ENCODE measurements at regions not wholly inside any gene's neighbourhood (a gene's known extent, or its start where the extent isn't known, plus 50 kb on each side); places are given as distances from the start of the nearest gene placed in this dataset.

GRCh38 chr2:35292199-35292598 lies 1063.4 kb upstream of the CRIM1 start:
- intact Hi-C loops (cut with micrococcal nuclease; ENCODE audit: unreplicated experiment): no loop called here
- H2AFZ ChIP-seq: no peak overlapping the region

GRCh38 chr2:35281702-35282101 lies 1073.9 kb upstream of the CRIM1 start:
- intact Hi-C loops (cut with micrococcal nuclease; ENCODE audit: unreplicated experiment): no loop called here
- no peaks in the 10 kb centered on the region for H3K9me2 ChIP-seq (ENCODE audit: insufficient read depth)
- no TSS peak for BruUV-seq (replicated peaks)

More at GRCh38 chr2:35292199-35292598, 1063.4 kb upstream of the CRIM1 start:
- H3K4me2 ChIP-seq: no peak overlapping the region
- H3K4me3 ChIP-seq: no peak overlapping the region
- H3K4me1 ChIP-seq (replicated peaks; ENCODE audit: insufficient read depth): no peaks in the 10 kb centered on the region
- H3K9me3 ChIP-seq (ENCODE audit: insufficient read depth, low read depth): no peaks in the 10 kb centered on the region
- CTCF ChIA-PET: no interaction called here
- no peaks in the 10 kb centered on the region for H3K79me2 ChIP-seq (ENCODE audit: low read depth)
- no peak for DNase-seq
- H3K27ac ChIP-seq: no peak overlapping the region
- no peaks in the 10 kb centered on the region for H3K36me3 ChIP-seq (ENCODE audit: low read depth)
- H3K27me3 ChIP-seq (ENCODE audit: insufficient read depth, low read depth): no peaks in the 10 kb centered on the region
- no TSS peak for BruUV-seq (replicated peaks)
- TF ChIP-seq CTCF (conservative IDR thresholded peaks at IDR 0.05) (no peak), EZH2 (IDR thresholded peaks at IDR 0.05; ENCODE audit: low read depth) (no peak)
- POLR2A ChIA-PET (ENCODE audit: unreplicated experiment): no interaction called here
- H3K9me2 ChIP-seq (ENCODE audit: insufficient read depth): peaks cover 5% of the 10 kb centered on the region; the same call in 1 of the 2 replicates
- H3F3A ChIP-seq (ENCODE audit: insufficient read depth, low read depth): no peaks in the 10 kb centered on the region
- H4K20me1 ChIP-seq (ENCODE audit: insufficient read depth): no peaks in the 10 kb centered on the region

GRCh38 chr2:35255826-35256225 lies 1099.8 kb upstream of the CRIM1 start:
- H3K27ac ChIP-seq: no peak overlapping the region
- ChIA-PET CTCF (no interaction called here), POLR2A (ENCODE audit: unreplicated experiment) (no interaction called here)
- no peaks in the 10 kb centered on the region; the same call in 1 of the 2 replicates for H4K20me1 ChIP-seq (ENCODE audit: insufficient read depth)
- TF ChIP-seq EZH2 (IDR thresholded peaks at IDR 0.05; ENCODE audit: low read depth) (no peak), CTCF (conservative IDR thresholded peaks at IDR 0.05) (no peak)
- H3K79me2 ChIP-seq (ENCODE audit: low read depth): no peaks in the 10 kb centered on the region
- BruUV-seq (replicated peaks): no TSS peak
- H3K27me3 ChIP-seq (ENCODE audit: insufficient read depth, low read depth): no peaks in the 10 kb centered on the region
- H2AFZ ChIP-seq: no peak overlapping the region
- no peaks in the 10 kb centered on the region for H3K4me1 ChIP-seq (replicated peaks; ENCODE audit: insufficient read depth)
- no peak for DNase-seq
- no peaks in the 10 kb centered on the region for H3K36me3 ChIP-seq (ENCODE audit: low read depth)
- intact Hi-C loops (cut with micrococcal nuclease; ENCODE audit: unreplicated experiment): no loop called here
- no peaks in the 10 kb centered on the region for H3F3A ChIP-seq (ENCODE audit: insufficient read depth, low read depth)
- H3K9me3 ChIP-seq (ENCODE audit: insufficient read depth, low read depth): 0 out of 2 replicates have a peak, but pooled peaks cover 6% of the 10 kb centered on the region
- no peaks in the 10 kb centered on the region for H3K9me2 ChIP-seq (ENCODE audit: insufficient read depth)
- no peak overlapping the region for H3K4me2 ChIP-seq
- no peak overlapping the region for H3K4me3 ChIP-seq

More at GRCh38 chr2:35281702-35282101, 1073.9 kb upstream of the CRIM1 start:
- Histone ChIP-seq H2AFZ (no peak overlapping the region), H3K4me3 (no peak overlapping the region), H3K79me2 (ENCODE audit: low read depth) (no peaks in the 10 kb centered on the region), H3K9me3 (ENCODE audit: insufficient read depth, low read depth) (no peaks in the 10 kb centered on the region), H4K20me1 (ENCODE audit: insufficient read depth) (no peaks in the 10 kb centered on the region), H3K27me3 (ENCODE audit: insufficient read depth, low read depth) (no peaks in the 10 kb centered on the region), H3F3A (ENCODE audit: insufficient read depth, low read depth) (no peaks in the 10 kb centered on the region), H3K36me3 (ENCODE audit: low read depth) (no peaks in the 10 kb centered on the region), H3K4me1 (replicated peaks; ENCODE audit: insufficient read depth) (no peaks in the 10 kb centered on the region), H3K27ac (no peak overlapping the region), H3K4me2 (no peak overlapping the region)
- CTCF ChIA-PET: no interaction called here
- POLR2A ChIA-PET (ENCODE audit: unreplicated experiment): no interaction called here
- TF ChIP-seq CTCF (conservative IDR thresholded peaks at IDR 0.05) (no peak), EZH2 (IDR thresholded peaks at IDR 0.05; ENCODE audit: low read depth) (no peak)
- no peak for DNase-seq

Measured in PC-9 (cell line).